Common myeloid progenitor, CD34-positive (primary cell): ENCODE measurements at regions not wholly inside any gene's neighbourhood (a gene's known extent, or its start where the extent isn't known, plus 50 kb on each side); places are given as distances from the start of the nearest gene placed in this dataset.
"Not testable (repeated sequence)": the region's sequence is repeated elsewhere in the genome, so short reads cannot be mapped to it uniquely, and the experiment has no call there.

Experiments
- CTCF ChIA-PET: fragments of 350-600 bp; sonication (Branson Sonifier 250); formaldehyde crosslinking; loops from one replicate; lab custom pipeline; 2021; ENCODE audit warnings: antibody characterized with exemption; lab: Charles Lee
- POLR2A ChIA-PET: fragments of 350-600 bp; sonication (Branson Sonifier 250); formaldehyde crosslinking; loops from one replicate; lab custom pipeline; 2021; ENCODE audit warnings: antibody characterized with exemption; lab: Charles Lee
- DNase-seq, 3 donors: peaks; one replicate each; pipeline versions ENCODE4 v3.0.0 to v3.0.0-alpha.2; 2013
- H3K27ac ChIP-seq, 2 experiments: 1 replicate in 1 of 2; 2 replicates in 1 of 2; pipeline ENCODE4 v1.7.0; 2013; ENCODE audit warnings: inconsistent platforms in 2 of 2, low read length in 2 of 2, mild to moderate bottlenecking in 2 of 2, low read depth in 1 of 2, moderate library complexity in 1 of 2; ENCODE audit not compliant: severe bottlenecking in 2 of 2, insufficient read depth in 1 of 2, poor library complexity in 1 of 2
- H3K27me3 ChIP-seq, 5 experiments: replicated peaks in 2 of 5; 1 replicate in 3 of 5; 2 replicates in 2 of 5; pipeline versions ENCODE4 v1.6.1 to v1.7.0; 2013; ENCODE audit warnings: low read length in 4 of 5, mild to moderate bottlenecking in 2 of 5, moderate library complexity in 2 of 5, inconsistent platforms in 1 of 5; ENCODE audit not compliant: insufficient read depth in 5 of 5, control insufficient read depth in 4 of 5
- H3K36me3 ChIP-seq, 4 experiments: 1 replicate in 2 of 4; 2 replicates in 2 of 4; pipeline versions ENCODE4 v1.6.1 to v1.7.0; 2013; ENCODE audit warnings: low read length in 3 of 4, control low read depth in 1 of 4, mild to moderate bottlenecking in 1 of 4; ENCODE audit not compliant: control insufficient read depth in 4 of 4, insufficient read depth in 4 of 4
- H3K4me1 ChIP-seq, 4 experiments: 1 replicate in 3 of 4; 2 replicates in 1 of 4; pipeline versions ENCODE4 v1.6.1 to v1.7.1; 2013; ENCODE audit warnings: low read length in 3 of 4, mild to moderate bottlenecking in 3 of 4, control low read depth in 1 of 4, inconsistent platforms in 1 of 4, moderate library complexity in 1 of 4; ENCODE audit not compliant: control insufficient read depth in 4 of 4, insufficient read depth in 4 of 4; ENCODE audit errors: control extremely low read depth in 1 of 4
- H3K4me3 ChIP-seq, 7 experiments: 1 replicate in 4 of 7; 2 replicates in 3 of 7; pipeline versions ENCODE4 v1.5.1 to v1.7.0; 2013; ENCODE audit warnings: mild to moderate bottlenecking in 7 of 7, low read length in 6 of 7, moderate library complexity in 6 of 7, inconsistent platforms in 2 of 7, low read depth in 2 of 7, control low read depth in 1 of 7; ENCODE audit not compliant: insufficient read depth in 4 of 7, control insufficient read depth in 1 of 7; ENCODE audit errors: extremely low read depth in 1 of 7
- H3K9me3 ChIP-seq, 5 experiments: 1 replicate in 4 of 5; 2 replicates in 1 of 5; pipeline versions ENCODE4 v1.6.1 to v1.7.1; 2013; ENCODE audit warnings: low read length in 4 of 5, mild to moderate bottlenecking in 2 of 5, inconsistent platforms in 1 of 5, low read depth in 1 of 5, moderate library complexity in 1 of 5; ENCODE audit not compliant: control insufficient read depth in 4 of 5, insufficient read depth in 2 of 5; ENCODE audit errors: control extremely low read depth in 1 of 5
- WGBS: methylation state at CpG from one replicate; pipeline ENCODE4 v1.1.5; 2013; ENCODE audit not compliant: insufficient coverage; 5-methylcytosine and 5-hydroxymethylcytosine counted together

DNA sequence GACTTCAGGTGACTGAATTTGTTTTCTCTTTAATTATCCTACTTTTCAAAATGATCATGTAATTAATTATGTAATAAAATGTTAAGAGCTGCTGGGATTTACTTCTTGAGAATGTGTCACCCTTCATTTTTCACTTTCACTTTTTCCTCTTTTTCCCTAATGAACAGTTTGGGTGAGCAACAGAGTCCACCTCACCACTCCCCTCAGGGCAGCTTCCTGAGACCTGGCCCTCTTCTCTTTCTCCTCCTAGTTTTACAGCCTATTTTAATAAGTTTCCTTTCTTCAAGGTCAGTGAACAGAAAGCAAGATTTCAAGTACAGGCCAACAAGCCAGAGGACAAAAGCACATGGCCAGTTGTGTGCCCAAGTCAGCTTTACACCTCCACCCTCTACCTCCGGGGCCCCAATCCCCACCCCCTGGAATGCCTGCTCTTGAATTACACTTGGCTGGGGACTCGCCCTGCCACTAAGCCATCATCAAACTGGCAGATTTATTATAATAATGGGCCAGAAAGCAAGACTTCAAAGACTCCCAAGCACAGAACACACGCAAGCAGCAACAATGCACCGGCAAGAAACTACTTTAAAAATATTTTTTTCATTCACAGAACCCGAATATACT lies 143.1 kb upstream of the VOPP1 start:
- 100% methylated on average over 1 of the region's 5 CpGs for WGBS
- H3K27me3 ChIP-seq, H3K4me1 ChIP-seq, CTCF ChIA-PET, DNase-seq, H3K9me3 ChIP-seq, H3K27ac ChIP-seq, POLR2A ChIA-PET, H3K36me3 ChIP-seq, H3K4me3 ChIP-seq: not testable (repeated sequence)

DNA sequence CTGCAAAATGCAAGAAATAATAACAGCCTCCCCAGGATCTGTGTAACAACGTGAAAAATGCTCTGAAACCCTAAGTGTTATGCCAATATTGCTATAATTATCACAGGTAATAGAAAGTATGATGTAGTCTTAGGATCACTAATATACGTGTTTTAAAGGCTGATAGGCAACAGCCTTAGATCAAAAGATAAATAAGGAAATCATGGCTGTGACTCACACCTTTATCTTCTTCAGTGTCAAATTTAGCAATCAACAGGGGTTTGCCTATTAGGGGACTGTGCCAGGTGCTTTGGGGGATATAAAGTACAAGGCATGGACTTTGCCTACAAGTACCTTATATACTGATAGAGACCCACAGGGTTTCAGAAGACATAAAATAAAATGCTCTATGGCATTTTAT lies 142.1 kb upstream of the VOPP1 start:
- H3K36me3 ChIP-seq, H3K9me3 ChIP-seq, DNase-seq, H3K4me3 ChIP-seq, H3K27ac ChIP-seq, H3K27me3 ChIP-seq, H3K4me1 ChIP-seq, POLR2A ChIA-PET, CTCF ChIA-PET: not testable (repeated sequence)
- no CpG with 5 or more reads among the region's 2 CpGs for WGBS

DNA sequence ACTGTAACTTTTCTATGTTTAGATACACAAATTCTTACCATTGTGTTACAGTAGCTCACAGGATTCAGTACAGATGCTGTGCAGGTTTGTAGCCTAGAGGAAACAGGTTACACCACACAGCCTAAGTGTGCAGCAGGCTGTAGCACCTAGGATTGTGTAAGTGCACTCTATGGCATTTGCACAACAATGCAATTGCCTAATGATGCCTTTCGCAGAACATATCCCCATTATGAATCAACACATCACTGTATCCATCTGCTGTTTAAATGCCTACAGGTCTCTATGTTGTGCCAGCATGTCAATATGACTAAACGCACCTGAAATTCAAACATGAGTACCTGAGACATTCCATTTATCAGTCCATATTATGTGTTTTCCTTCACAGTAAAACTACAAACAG lies 138.0 kb upstream of the VOPP1 start:
- H3K27ac ChIP-seq, H3K4me1 ChIP-seq, H3K9me3 ChIP-seq, H3K27me3 ChIP-seq, H3K36me3 ChIP-seq, POLR2A ChIA-PET, CTCF ChIA-PET, H3K4me3 ChIP-seq, DNase-seq: not testable (repeated sequence)
- 100% methylated on average over 1 of the region's 2 CpGs for WGBS

DNA sequence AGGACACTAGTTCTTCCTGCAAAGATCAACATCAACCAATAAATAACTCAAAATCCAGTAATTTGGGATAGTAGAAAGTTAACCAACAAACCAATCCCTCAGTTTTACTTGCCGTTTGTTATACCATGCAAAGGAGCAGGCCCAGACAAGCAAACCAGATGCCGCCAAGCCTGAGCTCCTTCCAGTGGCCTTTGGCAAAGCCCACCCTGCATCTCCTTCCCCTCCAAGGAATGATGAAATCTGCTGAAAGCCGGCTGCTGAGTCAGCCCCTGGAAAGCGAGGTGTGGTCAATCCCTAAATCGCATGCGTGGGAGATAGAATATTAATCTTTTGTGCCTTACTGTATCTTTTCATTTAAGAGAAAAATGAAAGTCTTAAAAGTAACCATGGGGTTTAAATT lies 135.7 kb upstream of the VOPP1 start:
- H3K4me3 ChIP-seq, CTCF ChIA-PET, H3K4me1 ChIP-seq, H3K9me3 ChIP-seq, H3K27me3 ChIP-seq, POLR2A ChIA-PET, H3K36me3 ChIP-seq, H3K27ac ChIP-seq, DNase-seq: not testable (repeated sequence)
- WGBS = 92% methylated on average over 2 of the region's 6 CpGs

DNA sequence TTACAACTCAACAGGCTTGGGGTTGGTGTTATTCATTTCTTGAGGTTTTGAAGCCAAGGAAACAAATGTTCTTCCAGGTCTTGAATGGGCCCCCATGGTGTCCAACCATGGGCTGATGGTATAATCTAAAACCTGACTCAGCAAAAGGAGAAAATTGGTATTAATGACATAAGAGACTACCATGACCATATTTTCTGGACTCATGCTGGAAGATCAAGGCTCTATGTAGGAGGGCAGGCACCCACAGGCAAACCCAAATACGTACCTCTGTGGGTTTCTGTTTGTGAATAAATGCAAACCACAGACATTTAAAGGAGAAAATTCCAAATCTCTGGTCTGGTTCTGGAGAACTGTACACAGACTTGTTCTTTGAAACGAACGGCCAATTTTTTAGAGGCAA lies 135.1 kb upstream of the VOPP1 start:
- H3K36me3 ChIP-seq, H3K4me3 ChIP-seq, DNase-seq, CTCF ChIA-PET, POLR2A ChIA-PET, H3K27ac ChIP-seq, H3K9me3 ChIP-seq, H3K4me1 ChIP-seq, H3K27me3 ChIP-seq: not testable (repeated sequence)
- WGBS = no CpG with 5 or more reads among the region's 3 CpGs

DNA sequence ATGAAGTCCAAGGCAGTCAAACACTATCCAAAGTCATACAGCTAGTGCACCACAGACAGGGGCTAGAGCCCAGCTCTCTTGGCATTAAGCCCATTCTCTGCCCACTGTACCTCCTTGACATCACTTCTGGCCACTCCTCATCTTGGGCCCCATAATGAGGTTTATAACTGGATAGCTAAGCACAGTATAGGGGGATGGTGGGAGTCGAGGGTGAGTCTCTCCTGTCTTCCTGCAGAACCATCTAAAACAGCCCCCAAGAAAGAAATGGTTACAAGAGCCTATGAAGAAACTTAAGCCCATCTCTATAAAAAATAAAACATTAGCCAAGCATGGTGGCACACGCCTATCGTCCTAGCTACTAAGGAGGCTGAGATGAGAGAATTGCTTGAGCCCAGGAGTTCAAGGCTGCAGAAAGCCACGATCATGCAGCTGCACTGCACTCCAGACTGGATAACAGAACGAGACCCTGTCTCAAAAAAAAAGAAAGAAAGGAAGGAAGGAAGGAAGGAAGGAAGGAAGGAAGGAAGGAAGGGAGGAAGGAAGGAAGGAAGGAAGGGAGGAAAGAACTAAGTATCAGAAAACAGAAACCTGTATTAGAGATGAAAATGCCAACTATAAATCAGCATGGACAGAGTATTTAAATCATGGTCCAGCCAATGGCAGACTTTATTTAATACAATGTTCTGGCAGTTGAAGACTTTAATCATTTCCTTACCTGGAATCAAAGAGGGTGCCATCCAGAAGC lies 134.3 kb upstream of the VOPP1 start:
- H3K27ac ChIP-seq, H3K4me1 ChIP-seq, H3K36me3 ChIP-seq, H3K4me3 ChIP-seq, H3K9me3 ChIP-seq, CTCF ChIA-PET, DNase-seq, POLR2A ChIA-PET, H3K27me3 ChIP-seq: not testable (repeated sequence)
- no CpG with 5 or more reads among the region's 5 CpGs for WGBS

DNA sequence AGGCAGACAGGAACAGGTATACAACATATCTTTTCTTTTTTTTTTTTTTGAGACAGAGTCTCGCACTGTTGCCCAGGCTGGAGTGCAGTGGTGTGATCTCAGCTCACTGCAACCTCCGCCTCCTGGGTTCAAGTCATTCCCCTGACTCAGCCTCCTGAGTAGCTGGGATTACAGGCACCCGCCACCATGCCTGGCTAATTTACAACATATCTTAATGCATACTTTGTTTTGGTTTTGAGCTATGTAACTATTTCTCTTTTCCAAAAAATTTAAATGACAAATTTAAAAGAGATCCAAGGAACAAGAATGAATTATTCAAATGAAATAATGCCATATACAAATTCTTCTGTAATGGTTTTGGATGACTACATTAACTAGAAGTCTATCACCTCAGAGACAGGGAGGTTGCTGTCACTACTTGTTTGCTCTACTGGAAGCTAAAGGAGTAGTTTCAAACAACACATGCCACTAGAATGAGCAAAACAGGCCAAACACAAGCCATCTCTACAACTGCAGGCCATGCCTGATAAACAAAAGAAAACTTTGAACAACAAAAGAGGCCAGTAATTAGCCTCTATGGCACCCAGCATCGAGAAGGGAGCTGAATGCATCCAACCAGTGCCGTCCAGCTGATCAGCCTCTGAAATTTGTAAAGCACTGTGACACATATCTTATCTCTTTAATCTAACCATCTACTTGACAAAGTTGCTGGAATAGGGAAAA lies 133.6 kb upstream of the VOPP1 start:
- POLR2A ChIA-PET, H3K36me3 ChIP-seq, DNase-seq, H3K9me3 ChIP-seq, H3K4me3 ChIP-seq, CTCF ChIA-PET, H3K27ac ChIP-seq, H3K4me1 ChIP-seq, H3K27me3 ChIP-seq: not testable (repeated sequence)
- WGBS = no CpG with 5 or more reads among the region's 5 CpGs
